OCI-LY1 (cell line): ENCODE measurements at regions not wholly inside any gene's neighbourhood (a gene's known extent, or its start where the extent isn't known, plus 50 kb on each side); places are given as distances from the start of the nearest gene placed in this dataset.

Source experiments
- EZH2 ChIP-seq: fragments of 200-600 bp; sonication (generic), shearing (Covaris generic); IDR thresholded peaks from 2 replicates; pipeline ENCODE4 v1.8.0; 2017; ENCODE audit warnings: borderline replicate concordance, mixed run types, mild to moderate bottlenecking, antibody characterized with exemption, low read length, moderate library complexity, mixed read lengths
- TF ChIP-seq, protein P1 (sequence below): fragments of 200-600 bp; sonication (generic), shearing (Covaris generic); IDR thresholded peaks from 2 replicates; pipeline ENCODE4 v1.5.1; 2017; ENCODE audit warnings: mild to moderate bottlenecking, antibody characterized with exemption, low read length, moderate library complexity, mixed read lengths

DNA sequence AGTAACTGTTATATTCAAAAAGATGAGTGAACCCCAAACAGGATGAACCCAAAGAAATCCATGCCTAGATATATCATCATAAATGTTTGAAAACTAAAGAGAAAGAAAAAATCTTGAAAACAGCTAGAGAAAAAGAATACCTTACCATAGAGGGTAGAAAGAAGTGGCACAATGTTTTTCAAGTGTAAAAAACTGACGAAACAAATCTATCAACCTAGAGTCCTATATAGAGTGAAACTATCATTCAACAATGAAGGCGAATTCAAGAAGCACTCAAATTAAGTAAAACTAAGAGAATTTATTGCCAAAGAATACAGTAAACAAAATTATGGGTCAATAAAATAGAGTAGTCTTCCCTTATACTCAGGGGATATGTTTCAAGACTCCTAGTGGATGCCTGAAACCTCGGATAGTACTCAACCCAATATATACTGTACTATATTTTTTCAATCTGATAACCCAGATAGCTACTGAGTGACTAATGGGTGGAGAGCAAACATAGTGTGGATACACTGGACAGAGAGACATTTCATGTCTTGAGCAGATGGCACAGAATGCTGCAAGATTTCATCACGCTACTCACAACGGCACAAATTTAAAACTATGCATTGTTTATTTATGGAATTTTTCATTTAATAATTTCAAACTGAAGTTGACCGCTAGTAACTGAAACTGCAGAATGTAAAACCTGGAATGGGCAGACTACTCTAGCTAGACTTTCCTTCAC lies 52.6 kb upstream of the TMEM106B start:
- TF ChIP-seq, protein P1, sequence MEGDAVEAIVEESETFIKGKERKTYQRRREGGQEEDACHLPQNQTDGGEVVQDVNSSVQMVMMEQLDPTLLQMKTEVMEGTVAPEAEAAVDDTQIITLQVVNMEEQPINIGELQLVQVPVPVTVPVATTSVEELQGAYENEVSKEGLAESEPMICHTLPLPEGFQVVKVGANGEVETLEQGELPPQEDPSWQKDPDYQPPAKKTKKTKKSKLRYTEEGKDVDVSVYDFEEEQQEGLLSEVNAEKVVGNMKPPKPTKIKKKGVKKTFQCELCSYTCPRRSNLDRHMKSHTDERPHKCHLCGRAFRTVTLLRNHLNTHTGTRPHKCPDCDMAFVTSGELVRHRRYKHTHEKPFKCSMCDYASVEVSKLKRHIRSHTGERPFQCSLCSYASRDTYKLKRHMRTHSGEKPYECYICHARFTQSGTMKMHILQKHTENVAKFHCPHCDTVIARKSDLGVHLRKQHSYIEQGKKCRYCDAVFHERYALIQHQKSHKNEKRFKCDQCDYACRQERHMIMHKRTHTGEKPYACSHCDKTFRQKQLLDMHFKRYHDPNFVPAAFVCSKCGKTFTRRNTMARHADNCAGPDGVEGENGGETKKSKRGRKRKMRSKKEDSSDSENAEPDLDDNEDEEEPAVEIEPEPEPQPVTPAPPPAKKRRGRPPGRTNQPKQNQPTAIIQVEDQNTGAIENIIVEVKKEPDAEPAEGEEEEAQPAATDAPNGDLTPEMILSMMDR: no peak
- no peak for TF ChIP-seq EZH2
